H9 (cell line): ENCODE measurements at regions not wholly inside any gene's neighbourhood (a gene's known extent, or its start where the extent isn't known, plus 50 kb on each side); places are given as distances from the start of the nearest gene placed in this dataset.

Source experiments
- DNase-seq: peaks from one replicate; pipeline ENCODE4 v3.0.0-alpha.2; 2017
- H2AFZ ChIP-seq: one replicate; pipeline ENCODE4 v1.6.1; 2013; ENCODE audit warnings: mild to moderate bottlenecking, low read length, control low read depth, moderate library complexity
- H2AK5ac ChIP-seq: 2 replicates; pipeline ENCODE4 v1.6.1; 2013; ENCODE audit warnings: low read length, control low read depth, mixed read lengths; ENCODE audit not compliant: insufficient read length
- H2BK120ac ChIP-seq: one replicate; pipeline ENCODE4 v1.6.1; 2013; ENCODE audit warnings: low read depth, mild to moderate bottlenecking, low read length, control low read depth, inconsistent platforms; ENCODE audit not compliant: poor library complexity, severe bottlenecking
- H2BK12ac ChIP-seq: 2 replicates; pipeline ENCODE4 v1.6.1; 2013; ENCODE audit warnings: low read length, control low read depth, mixed read lengths, low read depth; ENCODE audit not compliant: insufficient read length
- H2BK15ac ChIP-seq: 2 replicates; pipeline ENCODE4 v1.6.1; 2013; ENCODE audit warnings: low read depth, low read length, control low read depth
- H2BK20ac ChIP-seq: one replicate; pipeline ENCODE4 v1.6.1; 2013; ENCODE audit warnings: low read depth, mild to moderate bottlenecking, low read length, control low read depth, inconsistent platforms; ENCODE audit not compliant: poor library complexity, severe bottlenecking
- H2BK5ac ChIP-seq: 2 replicates; pipeline ENCODE4 v1.6.1; 2013; ENCODE audit warnings: low read length, control low read depth, mixed read lengths; ENCODE audit not compliant: insufficient read length
- H3K14ac ChIP-seq: 2 replicates; pipeline ENCODE4 v1.6.1; 2013; ENCODE audit warnings: low read length, control low read depth; ENCODE audit not compliant: insufficient read depth
- H3K18ac ChIP-seq: 2 replicates; pipeline ENCODE4 v1.6.1; 2013; ENCODE audit warnings: low read depth, mild to moderate bottlenecking, mixed read lengths, low read length, control low read depth; ENCODE audit not compliant: insufficient read length
- H3K23ac ChIP-seq: 2 replicates; pipeline ENCODE4 v1.6.1; 2013; ENCODE audit warnings: low read length, control low read depth, mixed read lengths, low read depth; ENCODE audit not compliant: insufficient read length
- H3K23me2 ChIP-seq: 2 replicates; pipeline ENCODE4 v1.6.1; 2013; ENCODE audit warnings: low read depth, mild to moderate bottlenecking, mixed read lengths, low read length, control low read depth; ENCODE audit not compliant: insufficient read length, poor library complexity, severe bottlenecking
- H3K27ac ChIP-seq: 2 replicates; pipeline ENCODE4 v1.5.1; 2013; ENCODE audit warnings: low read length, control low read depth, mixed read lengths, low read depth; ENCODE audit not compliant: insufficient read length
- H3K27me3 ChIP-seq: 2 replicates; pipeline ENCODE4 v1.6.1; 2013; ENCODE audit warnings: low read length, control low read depth, inconsistent platforms; ENCODE audit not compliant: insufficient read depth
- H3K4ac ChIP-seq: 2 replicates; pipeline ENCODE4 v1.6.1; 2013; ENCODE audit warnings: low read depth, mild to moderate bottlenecking, control low read depth, inconsistent platforms, low read length, moderate library complexity
- H3K4me1 ChIP-seq: 2 replicates; pipeline ENCODE4 v1.6.1; 2013; ENCODE audit warnings: low read length, control low read depth, inconsistent platforms; ENCODE audit not compliant: insufficient read depth
- H3K4me2 ChIP-seq: 2 replicates; pipeline ENCODE4 v1.6.1; 2013; ENCODE audit warnings: low read length, control low read depth, mixed read lengths; ENCODE audit not compliant: insufficient read length, insufficient read depth
- H3K56ac ChIP-seq: 2 replicates; pipeline ENCODE4 v1.6.1; 2013; ENCODE audit warnings: low read depth, mild to moderate bottlenecking, mixed read lengths, low read length, control low read depth; ENCODE audit not compliant: insufficient read length
- H3K79me1 ChIP-seq: 2 replicates; pipeline ENCODE4 v1.6.1; 2013; ENCODE audit warnings: low read depth, mild to moderate bottlenecking, moderate library complexity, low read length, control low read depth, inconsistent platforms; ENCODE audit not compliant: insufficient read depth, poor library complexity, severe bottlenecking
- H3K79me2 ChIP-seq: 2 replicates; pipeline ENCODE4 v1.6.1; 2013; ENCODE audit warnings: low read length, control low read depth, inconsistent platforms; ENCODE audit not compliant: insufficient read depth
- H3K9ac ChIP-seq: 2 replicates; pipeline ENCODE4 v1.6.1; 2013; ENCODE audit warnings: low read length, control low read depth, mixed read lengths; ENCODE audit not compliant: insufficient read length; ENCODE audit errors: extremely low read depth
- H3K9me3 ChIP-seq: one replicate; pipeline ENCODE4 v1.6.1; 2013; ENCODE audit warnings: low read depth, low read length, inconsistent platforms; ENCODE audit not compliant: control insufficient read depth
- H3T11ph ChIP-seq: one replicate; pipeline ENCODE4 v1.6.1; 2013; ENCODE audit warnings: mild to moderate bottlenecking, low read length, control low read depth, inconsistent platforms
- H4K20me1 ChIP-seq: one replicate; pipeline ENCODE4 v1.6.1; 2013; ENCODE audit not compliant: control insufficient read depth, insufficient read length, insufficient read depth
- H4K5ac ChIP-seq: 2 replicates; pipeline ENCODE4 v1.6.1; 2013; ENCODE audit warnings: low read depth, mild to moderate bottlenecking, mixed read lengths, low read length, control low read depth; ENCODE audit not compliant: insufficient read length
- H4K8ac ChIP-seq: replicated peaks from 2 replicates; pipeline ENCODE4 v1.6.1; 2013; ENCODE audit warnings: low read length, control low read depth, mixed read lengths, low read depth; ENCODE audit not compliant: insufficient read length
- H4K91ac ChIP-seq: 2 replicates; pipeline ENCODE4 v1.6.1; 2013; ENCODE audit warnings: low read depth, mild to moderate bottlenecking, moderate library complexity, mixed read lengths, low read length, control low read depth; ENCODE audit not compliant: insufficient read length
- H3K27ac Mint-ChIP-seq, 3 experiments: 2 replicates in 2 of 3; 3 replicates in 1 of 3; pipeline ENCODE4 v1.8.0; 2020 to 2021; ENCODE audit warnings: mixed read lengths in 3 of 3, mild to moderate bottlenecking in 1 of 3, moderate library complexity in 1 of 3
- H3K27me3 Mint-ChIP-seq: 2 replicates; pipeline ENCODE4 v1.8.0; 2021; ENCODE audit warnings: low read depth, mild to moderate bottlenecking, moderate library complexity, mixed read lengths
- H3K36me3 Mint-ChIP-seq, 3 experiments: 2 replicates in 2 of 3; 3 replicates in 1 of 3; pipeline ENCODE4 v1.8.0; 2020 to 2021; ENCODE audit warnings: low read depth in 3 of 3, mixed read lengths in 3 of 3; ENCODE audit not compliant: insufficient read depth in 1 of 3
- H3K4me1 Mint-ChIP-seq, 2 experiments: 2 replicates each; pipeline ENCODE4 v1.8.0; 2020; ENCODE audit warnings: mixed read lengths in 2 of 2
- H3K4me3 Mint-ChIP-seq, 2 experiments: 2 replicates in 1 of 2; 3 replicates in 1 of 2; pipeline ENCODE4 v1.8.0; 2020 to 2021; ENCODE audit warnings: mild to moderate bottlenecking in 2 of 2, mixed read lengths in 2 of 2, moderate library complexity in 1 of 2
- H3K9me3 Mint-ChIP-seq, 2 experiments: 2 replicates in 1 of 2; 3 replicates in 1 of 2; pipeline ENCODE4 v1.8.0; 2020; ENCODE audit warnings: mild to moderate bottlenecking in 2 of 2, mixed read lengths in 2 of 2, moderate library complexity in 1 of 2
- CTCF ChIP-seq: fragments of 200-600 bp; sonication (generic); conservative IDR thresholded peaks from 3 replicates; pipeline ENCODE4 v1.8.0; 2021; ENCODE audit warnings: antibody characterized with exemption, mild to moderate bottlenecking
- WGBS: extraction: QIAGEN DNeasy Blood & Tissue Kit; methylation state at CpG from one replicate; pipeline ENCODE4 v1.1.7; 2013; ENCODE audit warnings: missing lambda C conversion rate, low lambda C conversion rate, mixed read lengths; ENCODE audit not compliant: insufficient read length; ENCODE audit errors: extremely low coverage; 5-methylcytosine and 5-hydroxymethylcytosine counted together

- Mint-ChIP-seq H3K9me3 (no peaks in the 10 kb centered on the region), H3K36me3 (no peaks in the 10 kb centered on the region), H3K4me1 (peaks cover 4 to 5% of the 10 kb centered on the region in 2 experiments; a peak in 3 of 4 replicates), H3K27me3 (peaks cover 19% of the 10 kb centered on the region), H3K27ac (no peak overlapping the region), H3K4me3 (no peak overlapping the region)
- no CpG with 5 or more reads among the region's 3 CpGs for WGBS
- H3K23me2 ChIP-seq: no peaks in the 10 kb centered on the region
- no peak overlapping the region for H2BK20ac ChIP-seq
- H3T11ph ChIP-seq: no peak overlapping the region
- H2AK5ac ChIP-seq: no peak overlapping the region
- no peak overlapping the region for H4K91ac ChIP-seq
- no peak overlapping the region for H3K27ac ChIP-seq
- no peaks in the 10 kb centered on the region for H4K20me1 ChIP-seq
- no peak overlapping the region for H3K14ac ChIP-seq
- no peak for TF ChIP-seq CTCF
- no peak for DNase-seq
- no peak overlapping the region for H3K18ac ChIP-seq
- no peak overlapping the region for H4K5ac ChIP-seq
- H2BK15ac ChIP-seq: no peak overlapping the region
- H3K4me1 ChIP-seq: no peaks in the 10 kb centered on the region
- H3K79me1 ChIP-seq: no peaks in the 10 kb centered on the region
- no peaks in the 10 kb centered on the region for H3K9me3 ChIP-seq
- H2BK12ac ChIP-seq: no peak overlapping the region
- H3K4ac ChIP-seq: no peak overlapping the region
- no peak overlapping the region for H2BK120ac ChIP-seq
- H3K56ac ChIP-seq: no peak overlapping the region
- no peaks in the 10 kb centered on the region for H3K79me2 ChIP-seq
- no peak overlapping the region for H3K23ac ChIP-seq
- H3K27me3 ChIP-seq: no peaks in the 10 kb centered on the region
- H2BK5ac ChIP-seq: no peak overlapping the region
- H2AFZ ChIP-seq: no peak overlapping the region
- H3K4me2 ChIP-seq: no peak overlapping the region
- no peak overlapping the region for H4K8ac ChIP-seq
- H3K9ac ChIP-seq: no peak overlapping the region
Observed at GRCh38 chr14:87109271-87109670, 883.7 kb downstream of the GALC start.
